ENCODE measurements at regions not wholly inside any gene's neighbourhood (a gene's known extent, or its start where the extent isn't known, plus 50 kb on each side); places are given as distances from the start of the nearest gene placed in this dataset.

- no peaks in the 10 kb centered on the region for H3K36me3 ChIP-seq (ENCODE audit: low read depth)
- no peak for TF ChIP-seq CTCF (IDR thresholded peaks at IDR 0.05; ENCODE audit: poor library complexity, severe bottlenecking)
- DNase-seq (ENCODE audit: low spot score) (no peak), ATAC-seq (ENCODE audit: low read depth) (no peak)
- no peak overlapping the region for H3K27ac ChIP-seq (ENCODE audit: poor library complexity, severe bottlenecking)
- peaks cover 27% of the 10 kb centered on the region for H3K4me1 ChIP-seq (ENCODE audit: insufficient read depth, poor library complexity, severe bottlenecking)
- no peaks in the 10 kb centered on the region for H3K27me3 ChIP-seq (ENCODE audit: insufficient read depth, poor library complexity, severe bottlenecking)
- H3K9me3 ChIP-seq (ENCODE audit: severe bottlenecking), result no peaks in the 10 kb centered on the region
- no peak overlapping the region for H3K4me3 ChIP-seq (ENCODE audit: severe bottlenecking)
These were observed 207.0 kb upstream of the CITED2 start for GRCh38 chr6:139581485-139581865.

GRCh38 chr6:139580592-139581484, 206.4 kb upstream of the CITED2 start:
- TF ChIP-seq CTCF (IDR thresholded peaks at IDR 0.05; ENCODE audit: poor library complexity, severe bottlenecking), result no peak
- DNase-seq (ENCODE audit: low spot score), result no peak
- ATAC-seq (ENCODE audit: low read depth), result no peak

DNA sequence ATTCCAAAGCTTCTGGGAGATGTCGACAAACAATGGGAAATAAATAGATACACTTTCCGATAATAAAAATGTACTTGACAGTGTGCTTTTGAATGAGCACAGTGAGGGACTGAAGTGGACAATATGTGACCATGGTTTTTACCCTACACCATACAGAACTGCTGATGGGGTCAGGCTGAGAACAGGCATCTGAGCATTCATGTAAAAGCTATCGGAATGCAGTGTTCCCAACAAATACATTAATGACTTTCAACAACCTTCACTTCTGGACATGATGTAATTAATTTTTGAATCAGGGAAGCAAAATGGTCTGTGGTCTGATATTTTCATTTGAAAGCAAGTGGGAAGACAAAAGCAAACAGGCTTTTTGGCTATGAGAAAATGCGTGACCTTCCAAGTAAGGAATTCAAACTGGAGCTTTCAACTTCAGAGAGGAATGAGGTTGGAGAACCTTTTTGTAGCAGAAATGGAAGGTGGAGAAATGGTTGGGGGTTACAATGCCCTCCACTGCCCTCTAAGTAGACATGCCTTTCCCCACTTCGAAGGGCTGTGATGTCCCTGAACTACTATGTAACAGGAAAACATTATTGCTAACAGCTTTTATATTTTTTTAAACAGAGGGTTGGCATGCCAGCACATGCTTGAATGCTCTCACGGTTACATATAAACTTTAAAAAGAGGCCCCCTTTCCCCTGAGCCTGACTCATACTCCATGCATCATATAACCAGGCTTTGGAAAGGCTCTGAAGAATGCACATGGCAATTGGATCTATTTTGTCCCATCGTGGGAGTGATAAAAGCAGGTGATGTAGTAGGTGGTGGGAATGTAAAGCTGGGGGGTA, 203.5 kb upstream of the CITED2 start:
- Histone ChIP-seq H3K27ac (ENCODE audit: poor library complexity, severe bottlenecking) (peak overlapping the region; percentile 68), H3K36me3 (ENCODE audit: low read depth) (no peaks in the 10 kb centered on the region), H3K4me1 (ENCODE audit: insufficient read depth, poor library complexity, severe bottlenecking) (peaks cover 22% of the 10 kb centered on the region), H3K4me3 (ENCODE audit: severe bottlenecking) (no peak overlapping the region), H3K9me3 (ENCODE audit: severe bottlenecking) (no peaks in the 10 kb centered on the region), H3K27me3 (ENCODE audit: insufficient read depth, poor library complexity, severe bottlenecking) (no peaks in the 10 kb centered on the region)
- no peak for TF ChIP-seq CTCF (IDR thresholded peaks at IDR 0.05; ENCODE audit: poor library complexity, severe bottlenecking)
- ATAC-seq (ENCODE audit: low read depth) (peak; percentile 96), DNase-seq (ENCODE audit: low spot score) (no peak)

More at GRCh38 chr6:139580592-139581484, 206.4 kb upstream of the CITED2 start:
- Histone ChIP-seq H3K36me3 (ENCODE audit: low read depth) (no peaks in the 10 kb centered on the region), H3K27ac (ENCODE audit: poor library complexity, severe bottlenecking) (no peak overlapping the region), H3K9me3 (ENCODE audit: severe bottlenecking) (no peaks in the 10 kb centered on the region), H3K4me3 (ENCODE audit: severe bottlenecking) (no peak overlapping the region), H3K27me3 (ENCODE audit: insufficient read depth, poor library complexity, severe bottlenecking) (no peaks in the 10 kb centered on the region), H3K4me1 (ENCODE audit: insufficient read depth, poor library complexity, severe bottlenecking) (peaks cover 27% of the 10 kb centered on the region)

- Histone ChIP-seq H3K9me3 (ENCODE audit: severe bottlenecking) (no peaks in the 10 kb centered on the region), H3K27me3 (ENCODE audit: insufficient read depth, poor library complexity, severe bottlenecking) (no peaks in the 10 kb centered on the region), H3K27ac (ENCODE audit: poor library complexity, severe bottlenecking) (peak overlapping the region; percentile 68), H3K4me3 (ENCODE audit: severe bottlenecking) (no peak overlapping the region), H3K4me1 (ENCODE audit: insufficient read depth, poor library complexity, severe bottlenecking) (peaks cover 16% of the 10 kb centered on the region), H3K36me3 (ENCODE audit: low read depth) (no peaks in the 10 kb centered on the region)
- TF ChIP-seq CTCF (IDR thresholded peaks at IDR 0.05; ENCODE audit: poor library complexity, severe bottlenecking), result no peak
- DNase-seq (ENCODE audit: low spot score), result no peak
- ATAC-seq (ENCODE audit: low read depth), result no peak
These were observed 202.8 kb upstream of the CITED2 start for GRCh38 chr6:139577124-139577762.

Measured in RWPE2 (cell line).